ENCODE measurements at regions not wholly inside any gene's neighbourhood (a gene's known extent, or its start where the extent isn't known, plus 50 kb on each side); places are given as distances from the start of the nearest gene placed in this dataset.
"Not testable (repeated sequence)": the region's sequence is repeated elsewhere in the genome, so short reads cannot be mapped to it uniquely, and the experiment has no call there.

- H3K27ac Mint-ChIP-seq; H3K4me3 Mint-ChIP-seq; H3K4me1 Mint-ChIP-seq; H3K27me3 Mint-ChIP-seq; H3K36me3 Mint-ChIP-seq; ATAC-seq (ENCODE audit: low read depth); POLR2A ChIA-PET; H3K9me3 Mint-ChIP-seq; DNase-seq: not testable (repeated sequence)
Observed at GRCh38 chr12:105898271-105898670, 240.5 kb downstream of the NUAK1 start.

GRCh38 chr12:105899589-105899988 is 239.2 kb downstream of the NUAK1 start:
- POLR2A ChIA-PET, result no interaction called here
- no peaks in the 10 kb centered on the region for H3K4me1 Mint-ChIP-seq
- no peaks in the 10 kb centered on the region for H3K9me3 Mint-ChIP-seq
- H3K27ac Mint-ChIP-seq, result no peak overlapping the region
- ATAC-seq (ENCODE audit: low read depth) (no peak), DNase-seq (no peak)
- H3K36me3 Mint-ChIP-seq, result no peaks in the 10 kb centered on the region
- H3K27me3 Mint-ChIP-seq, result peaks cover 2% of the 10 kb centered on the region
- no peak overlapping the region for H3K4me3 Mint-ChIP-seq

GRCh38 chr12:105906561-105906960 is 232.2 kb downstream of the NUAK1 start:
- Mint-ChIP-seq H3K27me3 (no peaks in the 10 kb centered on the region), H3K27ac (no peak overlapping the region), H3K9me3 (no peaks in the 10 kb centered on the region), H3K36me3 (no peaks in the 10 kb centered on the region), H3K4me1 (no peaks in the 10 kb centered on the region), H3K4me3 (no peak overlapping the region)
- POLR2A ChIA-PET, result no interaction called here
- DNase-seq (no peak), ATAC-seq (ENCODE audit: low read depth) (no peak)

GRCh38 chr12:105907982-105908381 is 230.8 kb downstream of the NUAK1 start:
- no peak for ATAC-seq (ENCODE audit: low read depth)
- no peak overlapping the region for H3K27ac Mint-ChIP-seq

GRCh38 chr12:105910030-105910429 is 228.7 kb downstream of the NUAK1 start:
- Mint-ChIP-seq H3K27me3 (no peaks in the 10 kb centered on the region), H3K27ac (no peak overlapping the region), H3K4me3 (no peak overlapping the region), H3K36me3 (no peaks in the 10 kb centered on the region), H3K4me1 (no peaks in the 10 kb centered on the region), H3K9me3 (no peaks in the 10 kb centered on the region)
- DNase-seq, result no peak
- ATAC-seq (ENCODE audit: low read depth), result no peak
- POLR2A ChIA-PET, result no interaction called here

More at GRCh38 chr12:105907982-105908381, 230.8 kb downstream of the NUAK1 start:
- Mint-ChIP-seq H3K4me1 (no peaks in the 10 kb centered on the region), H3K4me3 (no peak overlapping the region), H3K36me3 (no peaks in the 10 kb centered on the region), H3K9me3 (no peaks in the 10 kb centered on the region), H3K27me3 (no peaks in the 10 kb centered on the region)
- DNase-seq, result no peak
- POLR2A ChIA-PET, result no interaction called here

- POLR2A ChIA-PET, result no interaction called here
- H3K27me3 Mint-ChIP-seq, result no peaks in the 10 kb centered on the region
- DNase-seq, result no peak
- H3K4me1 Mint-ChIP-seq, result no peaks in the 10 kb centered on the region
- no peak overlapping the region for H3K4me3 Mint-ChIP-seq
- no peaks in the 10 kb centered on the region for H3K36me3 Mint-ChIP-seq
- no peaks in the 10 kb centered on the region for H3K9me3 Mint-ChIP-seq
- ATAC-seq (ENCODE audit: low read depth), result no peak
- H3K27ac Mint-ChIP-seq, result no peak overlapping the region
Observed at GRCh38 chr12:105911966-105912365, 226.8 kb downstream of the NUAK1 start.

- DNase-seq (no peak), ATAC-seq (ENCODE audit: low read depth) (no peak)
- Mint-ChIP-seq H3K4me1 (no peaks in the 10 kb centered on the region), H3K36me3 (no peaks in the 10 kb centered on the region), H3K9me3 (no peaks in the 10 kb centered on the region), H3K4me3 (no peak overlapping the region), H3K27me3 (no peaks in the 10 kb centered on the region), H3K27ac (no peak overlapping the region)
- POLR2A ChIA-PET, result no interaction called here
Observed at GRCh38 chr12:105912882-105913678, 225.7 kb downstream of the NUAK1 start.

GRCh38 chr12:105915997-105916759 is 222.6 kb downstream of the NUAK1 start:
- Mint-ChIP-seq H3K4me1 (no peaks in the 10 kb centered on the region), H3K9me3 (no peaks in the 10 kb centered on the region), H3K4me3 (no peak overlapping the region), H3K27me3 (no peaks in the 10 kb centered on the region), H3K36me3 (no peaks in the 10 kb centered on the region), H3K27ac (no peak overlapping the region)
- POLR2A ChIA-PET, result no interaction called here
- DNase-seq (no peak), ATAC-seq (ENCODE audit: low read depth) (no peak)

GRCh38 chr12:105916760-105917039 is 222.1 kb downstream of the NUAK1 start:
- Mint-ChIP-seq H3K27me3 (no peaks in the 10 kb centered on the region), H3K36me3 (no peaks in the 10 kb centered on the region), H3K4me3 (no peak overlapping the region), H3K27ac (no peak overlapping the region), H3K4me1 (no peaks in the 10 kb centered on the region), H3K9me3 (no peaks in the 10 kb centered on the region)
- no peak for ATAC-seq (ENCODE audit: low read depth)
- DNase-seq, result no peak
- POLR2A ChIA-PET, result no interaction called here

GRCh38 chr12:105920161-105920684 is 218.5 kb downstream of the NUAK1 start:
- no peaks in the 10 kb centered on the region for H3K4me1 Mint-ChIP-seq
- no peak for DNase-seq
- POLR2A ChIA-PET, result no interaction called here
- H3K36me3 Mint-ChIP-seq, result no peaks in the 10 kb centered on the region
- ATAC-seq (ENCODE audit: low read depth), result no peak
- no peaks in the 10 kb centered on the region for H3K9me3 Mint-ChIP-seq
- no peaks in the 10 kb centered on the region for H3K27me3 Mint-ChIP-seq
- no peak overlapping the region for H3K4me3 Mint-ChIP-seq
- no peak overlapping the region for H3K27ac Mint-ChIP-seq

GRCh38 chr12:105921055-105921454 is 217.7 kb downstream of the NUAK1 start:
- DNase-seq, result no peak
- no peak overlapping the region for H3K4me3 Mint-ChIP-seq
- no peak overlapping the region for H3K27ac Mint-ChIP-seq
- H3K27me3 Mint-ChIP-seq, result no peaks in the 10 kb centered on the region
- POLR2A ChIA-PET, result no interaction called here
- ATAC-seq (ENCODE audit: low read depth), result no peak
- no peaks in the 10 kb centered on the region for H3K9me3 Mint-ChIP-seq
- no peaks in the 10 kb centered on the region for H3K36me3 Mint-ChIP-seq
- no peaks in the 10 kb centered on the region for H3K4me1 Mint-ChIP-seq

GRCh38 chr12:105921872-105922669 is 216.7 kb downstream of the NUAK1 start:
- no peaks in the 10 kb centered on the region for H3K4me1 Mint-ChIP-seq
- H3K27ac Mint-ChIP-seq, result no peak overlapping the region
- H3K4me3 Mint-ChIP-seq, result no peak overlapping the region
- ATAC-seq (ENCODE audit: low read depth), result no peak
- H3K27me3 Mint-ChIP-seq, result no peaks in the 10 kb centered on the region
- no peak for DNase-seq
- no peaks in the 10 kb centered on the region for H3K36me3 Mint-ChIP-seq
- no peaks in the 10 kb centered on the region for H3K9me3 Mint-ChIP-seq
- POLR2A ChIA-PET, result no interaction called here

GRCh38 chr12:105922670-105923102 is 216.1 kb downstream of the NUAK1 start:
- no peak overlapping the region for H3K4me3 Mint-ChIP-seq
- DNase-seq (no peak), ATAC-seq (ENCODE audit: low read depth) (no peak)
- no peaks in the 10 kb centered on the region for H3K27me3 Mint-ChIP-seq
- no peaks in the 10 kb centered on the region for H3K9me3 Mint-ChIP-seq
- H3K4me1 Mint-ChIP-seq, result no peaks in the 10 kb centered on the region
- POLR2A ChIA-PET, result no interaction called here
- H3K36me3 Mint-ChIP-seq, result no peaks in the 10 kb centered on the region
- H3K27ac Mint-ChIP-seq, result no peak overlapping the region
